Choroid plexus epithelial cell (primary cell): ENCODE measurements at regions not wholly inside any gene's neighbourhood (a gene's known extent, or its start where the extent isn't known, plus 50 kb on each side); places are given as distances from the start of the nearest gene placed in this dataset.

Source experiments
- DNase-seq: peaks from one replicate; pipeline ENCODE4 v3.0.0-alpha.2; 2010; ENCODE audit warnings: low read depth
- H3K4me3 ChIP-seq: 2 replicates; pipeline ENCODE4 v1.5.1; 2011; ENCODE audit warnings: low read depth, mild to moderate bottlenecking, control low read depth, low read length, moderate library complexity
- TF ChIP-seq, protein P1 (sequence below): conservative IDR thresholded peaks from 2 replicates; pipeline ENCODE4 v1.5.1; 2011; ENCODE audit warnings: low read depth, mild to moderate bottlenecking, control low read depth, inconsistent platforms, low read length, moderate library complexity

DNA sequence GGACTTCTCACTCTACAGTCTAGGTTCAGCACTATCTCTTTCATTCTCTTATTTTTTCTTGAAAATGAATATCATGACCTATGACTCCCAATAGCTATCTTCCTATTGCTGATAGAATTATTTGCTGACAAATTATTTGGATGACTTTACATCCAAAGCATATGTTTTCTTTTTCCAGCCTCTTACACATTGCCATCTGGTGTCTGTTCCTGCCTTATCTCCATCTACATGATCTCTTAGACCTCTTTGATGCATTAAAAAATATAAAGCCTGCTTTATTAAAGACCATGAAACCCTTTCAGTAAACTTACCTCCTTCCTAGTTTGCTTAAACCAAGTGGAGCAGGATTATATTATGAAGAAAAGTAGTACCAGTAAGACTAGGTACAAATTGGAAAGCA, 700.9 kb upstream of the CXADR start:
- H3K4me3 ChIP-seq = no peak overlapping the region
- DNase-seq = no peak
- TF ChIP-seq, protein P1, sequence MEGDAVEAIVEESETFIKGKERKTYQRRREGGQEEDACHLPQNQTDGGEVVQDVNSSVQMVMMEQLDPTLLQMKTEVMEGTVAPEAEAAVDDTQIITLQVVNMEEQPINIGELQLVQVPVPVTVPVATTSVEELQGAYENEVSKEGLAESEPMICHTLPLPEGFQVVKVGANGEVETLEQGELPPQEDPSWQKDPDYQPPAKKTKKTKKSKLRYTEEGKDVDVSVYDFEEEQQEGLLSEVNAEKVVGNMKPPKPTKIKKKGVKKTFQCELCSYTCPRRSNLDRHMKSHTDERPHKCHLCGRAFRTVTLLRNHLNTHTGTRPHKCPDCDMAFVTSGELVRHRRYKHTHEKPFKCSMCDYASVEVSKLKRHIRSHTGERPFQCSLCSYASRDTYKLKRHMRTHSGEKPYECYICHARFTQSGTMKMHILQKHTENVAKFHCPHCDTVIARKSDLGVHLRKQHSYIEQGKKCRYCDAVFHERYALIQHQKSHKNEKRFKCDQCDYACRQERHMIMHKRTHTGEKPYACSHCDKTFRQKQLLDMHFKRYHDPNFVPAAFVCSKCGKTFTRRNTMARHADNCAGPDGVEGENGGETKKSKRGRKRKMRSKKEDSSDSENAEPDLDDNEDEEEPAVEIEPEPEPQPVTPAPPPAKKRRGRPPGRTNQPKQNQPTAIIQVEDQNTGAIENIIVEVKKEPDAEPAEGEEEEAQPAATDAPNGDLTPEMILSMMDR = no peak

DNA sequence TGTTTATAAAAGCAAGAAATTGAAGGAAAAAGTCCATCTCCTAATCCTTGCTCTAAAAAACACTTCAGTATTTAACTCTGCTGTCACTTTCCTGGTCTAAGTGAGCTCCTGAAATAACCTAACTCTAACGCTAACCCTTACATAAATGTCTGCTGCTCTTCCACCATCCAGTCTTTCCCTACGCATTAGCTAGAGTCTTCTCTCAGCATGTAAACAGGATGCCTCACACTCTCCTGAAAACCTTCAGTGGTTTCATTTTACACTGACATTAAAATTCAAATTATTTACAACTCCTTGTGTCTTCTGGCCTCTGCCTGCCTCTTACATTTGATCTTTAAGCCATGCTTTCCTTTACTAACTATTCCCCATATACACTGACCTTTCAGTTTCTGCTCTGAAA, 697.6 kb upstream of the CXADR start:
- DNase-seq = no peak
- TF ChIP-seq, protein P1 = no peak
- H3K4me3 ChIP-seq = no peak overlapping the region

- H3K4me3 ChIP-seq = no peak overlapping the region
- DNase-seq = peak; percentile 59
- TF ChIP-seq, protein P1 = no peak
Observed at GRCh38 chr21:16821588-16821987, 691.3 kb upstream of the CXADR start.

DNA sequence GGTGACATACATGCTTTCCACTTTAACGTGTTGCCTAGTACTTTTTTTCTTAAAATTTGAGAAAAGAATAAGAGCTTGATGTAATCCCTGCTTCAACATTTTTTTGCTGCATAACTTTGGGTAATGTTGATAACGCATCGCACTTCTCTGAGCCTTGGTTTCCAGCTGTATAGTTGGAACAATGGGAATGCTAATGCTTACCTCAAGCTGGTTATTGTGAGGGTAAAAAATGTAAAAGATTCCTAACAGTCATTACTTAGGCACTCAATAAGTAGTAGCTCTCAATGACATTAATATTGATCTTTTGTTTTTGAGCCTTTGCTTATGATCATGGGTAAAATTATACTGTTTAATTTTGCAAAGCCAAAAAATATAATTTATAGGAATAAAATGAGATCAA, 683.3 kb upstream of the CXADR start:
- TF ChIP-seq, protein P1 = no peak
- no peak for DNase-seq

DNA sequence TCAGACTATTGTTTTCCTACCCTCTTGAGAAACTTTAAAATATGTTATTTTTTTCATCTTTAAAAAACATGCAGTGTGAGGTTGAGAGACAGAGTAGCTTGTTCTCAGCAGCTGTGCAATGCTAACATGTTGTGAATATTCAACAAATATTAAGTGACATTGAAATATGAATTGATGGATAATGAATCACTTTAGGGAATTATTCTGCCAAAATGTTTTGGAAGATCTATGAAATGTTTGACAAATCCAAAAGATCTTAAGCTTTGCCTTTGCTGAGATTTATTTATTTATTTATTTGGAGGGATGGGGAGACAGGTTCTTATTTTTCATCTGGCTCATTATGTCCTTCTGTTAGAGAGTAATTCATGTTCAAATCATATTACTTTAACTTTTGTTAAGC, 680.1 kb upstream of the CXADR start:
- DNase-seq = no peak
- H3K4me3 ChIP-seq = no peak overlapping the region
- TF ChIP-seq, protein P1 = no peak

More for the DNA sequence above, 683.3 kb upstream of the CXADR start:
- no peak overlapping the region for H3K4me3 ChIP-seq

DNA sequence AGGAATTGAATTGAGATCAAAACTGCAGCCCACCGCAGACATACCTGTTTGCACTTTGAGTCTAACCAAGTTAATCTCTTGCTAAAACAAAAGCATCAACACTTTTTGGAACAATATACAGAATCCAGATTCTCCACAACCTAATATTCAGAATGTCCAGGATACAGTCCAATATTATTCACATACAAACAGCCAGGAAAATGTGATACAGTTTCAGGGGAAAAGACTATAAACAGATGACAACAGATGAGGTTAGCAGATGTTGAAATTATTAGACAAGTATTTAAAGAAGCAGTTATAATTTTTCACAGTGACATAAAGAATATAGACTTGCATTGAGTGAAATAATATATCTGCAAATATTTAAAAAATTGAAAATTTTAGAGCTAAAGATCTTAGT, 678.1 kb upstream of the CXADR start:
- TF ChIP-seq, protein P1 = no peak
- no peak for DNase-seq
- no peak overlapping the region for H3K4me3 ChIP-seq

DNA sequence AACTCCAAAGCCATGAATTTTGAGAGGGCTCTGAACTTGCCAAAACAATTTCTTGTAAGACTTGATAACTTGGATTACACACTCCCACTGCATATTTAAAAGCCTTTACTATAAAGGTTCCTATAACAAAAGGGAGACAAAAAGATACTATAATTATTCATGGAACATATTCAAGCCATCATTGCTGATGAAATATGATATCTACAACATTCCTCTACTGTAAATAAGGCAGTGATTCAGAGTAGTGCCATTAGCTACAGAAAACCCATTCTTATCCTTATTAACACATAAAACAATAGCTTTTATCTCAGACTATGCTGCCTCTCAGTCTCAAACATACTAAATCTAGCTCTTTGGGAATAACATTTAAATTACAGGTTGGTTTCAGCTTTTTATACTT, 675.5 kb upstream of the CXADR start:
- DNase-seq = peak; percentile 44
- H3K4me3 ChIP-seq = no peak overlapping the region
- TF ChIP-seq, protein P1 = no peak
